GM12875 (cell line): ENCODE measurements at regions not wholly inside any gene's neighbourhood (a gene's known extent, or its start where the extent isn't known, plus 50 kb on each side); places are given as distances from the start of the nearest gene placed in this dataset.

Experiments
- H3K4me3 ChIP-seq: one replicate; pipeline ENCODE4 v1.5.1; 2011; ENCODE audit warnings: low read depth, low read length, control low read depth
- CTCF ChIP-seq: IDR thresholded peaks from 2 replicates; pipeline ENCODE4 v1.5.1; 2011; ENCODE audit warnings: low read depth, mild to moderate bottlenecking, control low read depth, inconsistent platforms, low read length, moderate library complexity, borderline replicate concordance; ENCODE audit not compliant: insufficient read depth

- TF ChIP-seq CTCF = no peak
- no peak overlapping the region for H3K4me3 ChIP-seq
These were observed 52.5 kb upstream of the CARD18 start for GRCh38 chr11:105192115-105192514.

- no peak overlapping the region for H3K4me3 ChIP-seq
- TF ChIP-seq CTCF = no peak
These were observed 50.0 kb upstream of the CARD18 start for GRCh38 chr11:105189581-105189980.
